GM19463 (cell line): ENCODE measurements at regions not wholly inside any gene's neighbourhood (a gene's known extent, or its start where the extent isn't known, plus 50 kb on each side); places are given as distances from the start of the nearest gene placed in this dataset.

Experiments
- ATAC-seq: cut with Tn5 transposase; IDR thresholded peaks from one replicate; pipeline ENCODE4 v1.9.1; 2021; ENCODE audit warnings: mild to moderate bottlenecking, moderate library complexity; ENCODE audit not compliant: unreplicated experiment

- no peak for ATAC-seq
These were observed 52.8 kb upstream of the SV2C start for GRCh38 chr5:76030343-76030742.

- peak; percentile 68 for ATAC-seq
These were observed 53.4 kb upstream of the SV2C start for GRCh38 chr5:76029739-76030138.

- no peak for ATAC-seq
These were observed 57.4 kb upstream of the SV2C start for GRCh38 chr5:76025790-76026189.

- ATAC-seq = no peak
These were observed 58.1 kb upstream of the SV2C start for GRCh38 chr5:76025069-76025468.

- ATAC-seq = no peak
These were observed 60.6 kb upstream of the SV2C start for GRCh38 chr5:76022611-76023010.

- ATAC-seq = no peak
These were observed 61.1 kb upstream of the SV2C start for GRCh38 chr5:76021936-76022584.

- no peak for ATAC-seq
These were observed 66.9 kb upstream of the SV2C start for GRCh38 chr5:76016258-76016657.

GRCh38 chr5:76014005-76014404 lies 69.2 kb upstream of the SV2C start:
- ATAC-seq = no peak

GRCh38 chr5:76007904-76008303 lies 75.3 kb upstream of the SV2C start:
- ATAC-seq = no peak

- no peak for ATAC-seq
These were observed 82.6 kb upstream of the SV2C start for GRCh38 chr5:76000582-76000981.

- no peak for ATAC-seq
These were observed 89.3 kb upstream of the SV2C start for GRCh38 chr5:75993643-75994520.

- ATAC-seq = no peak
These were observed 90.0 kb upstream of the SV2C start for GRCh38 chr5:75993183-75993582.

- ATAC-seq = no peak
These were observed 90.4 kb upstream of the SV2C start for GRCh38 chr5:75992753-75993152.

GRCh38 chr5:75985077-75985476 lies 98.1 kb upstream of the SV2C start:
- ATAC-seq = no peak

- ATAC-seq = no peak
These were observed 107.7 kb upstream of the SV2C start for GRCh38 chr5:75975496-75975895.

GRCh38 chr5:75965292-75965691 lies 117.9 kb upstream of the SV2C start:
- no peak for ATAC-seq

GRCh38 chr5:75964008-75964407 lies 119.2 kb upstream of the SV2C start:
- ATAC-seq = peak; percentile 75

- ATAC-seq = no peak
These were observed 119.6 kb upstream of the SV2C start for GRCh38 chr5:75963554-75963953.

- no peak for ATAC-seq
These were observed 121.4 kb upstream of the SV2C start for GRCh38 chr5:75961818-75962217.

- ATAC-seq = no peak
These were observed 123.1 kb upstream of the SV2C start for GRCh38 chr5:75960129-75960528.

- ATAC-seq = no peak
These were observed 130.2 kb upstream of the SV2C start for GRCh38 chr5:75952963-75953362.

GRCh38 chr5:75952291-75952690 lies 130.9 kb upstream of the SV2C start:
- no peak for ATAC-seq
